ENCODE measurements at regions not wholly inside any gene's neighbourhood (a gene's known extent, or its start where the extent isn't known, plus 50 kb on each side); places are given as distances from the start of the nearest gene placed in this dataset.
"Not testable (repeated sequence)": the region's sequence is repeated elsewhere in the genome, so short reads cannot be mapped to it uniquely, and the experiment has no call there.

- TF ChIP-seq CTCF, EP300 (IDR thresholded peaks at IDR 0.05): not testable (repeated sequence)
These were observed 150.9 kb upstream of the TEX13D start for GRCh38 chrX:124181515-124181914.
